KMS-11 (cell line): ENCODE measurements at regions not wholly inside any gene's neighbourhood (a gene's known extent, or its start where the extent isn't known, plus 50 kb on each side); places are given as distances from the start of the nearest gene placed in this dataset.

Experiments used
- H2AFZ ChIP-seq: fragments of 200-600 bp; sonication (generic); 2 replicates; pipeline ENCODE4 v1.6.1; 2016; ENCODE audit warnings: antibody characterized with exemption, mixed run types, low read depth
- H3K27ac ChIP-seq: fragments of 200-600 bp; sonication (generic); 2 replicates; pipeline ENCODE4 v1.6.1; 2016; ENCODE audit warnings: mild to moderate bottlenecking, mixed run types
- H3K27me3 ChIP-seq: fragments of 200-600 bp; sonication (generic); 2 replicates; pipeline ENCODE4 v1.6.1; 2017; ENCODE audit warnings: mild to moderate bottlenecking, low read depth, mixed run types, moderate library complexity; ENCODE audit not compliant: insufficient read depth
- H3K36me3 ChIP-seq: fragments of 200-600 bp; sonication (generic); 2 replicates; pipeline ENCODE4 v1.6.1; 2017; ENCODE audit warnings: mild to moderate bottlenecking, mixed run types; ENCODE audit not compliant: insufficient read depth
- H3K4me1 ChIP-seq: fragments of 200-600 bp; sonication (generic); 2 replicates; pipeline ENCODE4 v1.6.1; 2016; ENCODE audit warnings: mild to moderate bottlenecking, low read depth, mixed run types; ENCODE audit not compliant: poor library complexity, severe bottlenecking
- H3K4me2 ChIP-seq: fragments of 200-600 bp; sonication (generic); 2 replicates; pipeline ENCODE4 v1.7.0; 2016; ENCODE audit warnings: mild to moderate bottlenecking, mixed run types
- H3K4me3 ChIP-seq: fragments of 200-600 bp; sonication (generic); IDR thresholded peaks from 2 replicates; pipeline ENCODE4 v1.6.1; 2017; ENCODE audit warnings: low read depth, low read length, mixed read lengths; ENCODE audit not compliant: insufficient read depth
- H3K79me2 ChIP-seq: fragments of 200-600 bp; sonication (generic); 2 replicates; pipeline ENCODE4 v1.6.1; 2016; ENCODE audit warnings: low read depth, mixed run types; ENCODE audit not compliant: insufficient read depth
- H3K9ac ChIP-seq: fragments of 200-600 bp; sonication (generic); 2 replicates; pipeline ENCODE4 v1.6.1; 2016; ENCODE audit warnings: mild to moderate bottlenecking, mixed run types
- H4K20me1 ChIP-seq: fragments of 200-600 bp; sonication (generic); 2 replicates; pipeline ENCODE4 v1.6.1; 2016; ENCODE audit warnings: mild to moderate bottlenecking, mixed run types; ENCODE audit not compliant: insufficient read depth
- CTCF ChIP-seq: fragments of 200-600 bp; sonication (generic); conservative IDR thresholded peaks from 2 replicates; pipeline ENCODE4 v1.6.1; 2017; ENCODE audit warnings: low read depth, mild to moderate bottlenecking, antibody characterized with exemption, low read length, moderate library complexity, mixed read lengths

- no peak overlapping the region for H3K27ac ChIP-seq
- peaks cover 60% of the 10 kb centered on the region for H3K27me3 ChIP-seq
- no peaks in the 10 kb centered on the region for H3K79me2 ChIP-seq
- H3K4me3 ChIP-seq, result no peak overlapping the region
- no peaks in the 10 kb centered on the region for H4K20me1 ChIP-seq
- no peaks in the 10 kb centered on the region for H3K36me3 ChIP-seq
- H3K9ac ChIP-seq, result no peak overlapping the region
- H2AFZ ChIP-seq, result no peak overlapping the region
- no peaks in the 10 kb centered on the region for H3K4me1 ChIP-seq
- no peak overlapping the region for H3K4me2 ChIP-seq
- TF ChIP-seq CTCF, result no peak
Measured at GRCh38 chr20:50310673-50311051, 120.0 kb downstream of the CEBPB start.

GRCh38 chr20:50311308-50312001 lies 120.8 kb downstream of the CEBPB start:
- Histone ChIP-seq H3K27ac (no peak overlapping the region), H4K20me1 (no peaks in the 10 kb centered on the region), H3K36me3 (no peaks in the 10 kb centered on the region), H2AFZ (no peak overlapping the region), H3K4me2 (no peak overlapping the region), H3K79me2 (no peaks in the 10 kb centered on the region), H3K4me3 (no peak overlapping the region), H3K9ac (no peak overlapping the region), H3K4me1 (no peaks in the 10 kb centered on the region), H3K27me3 (peaks cover 58% of the 10 kb centered on the region)
- no peak for TF ChIP-seq CTCF

GRCh38 chr20:50312002-50312681 lies 121.5 kb downstream of the CEBPB start:
- H3K79me2 ChIP-seq, result no peaks in the 10 kb centered on the region
- H2AFZ ChIP-seq, result no peak overlapping the region
- H3K36me3 ChIP-seq, result no peaks in the 10 kb centered on the region
- H3K4me3 ChIP-seq, result no peak overlapping the region
- peaks cover 65% of the 10 kb centered on the region for H3K27me3 ChIP-seq
- no peak overlapping the region for H3K4me2 ChIP-seq
- no peak for TF ChIP-seq CTCF
- H3K9ac ChIP-seq, result no peak overlapping the region
- H3K27ac ChIP-seq, result no peak overlapping the region
- H3K4me1 ChIP-seq, result no peaks in the 10 kb centered on the region
- H4K20me1 ChIP-seq, result no peaks in the 10 kb centered on the region

GRCh38 chr20:50312682-50313521 lies 122.3 kb downstream of the CEBPB start:
- no peak for TF ChIP-seq CTCF
- Histone ChIP-seq H3K4me3 (no peak overlapping the region), H3K36me3 (no peaks in the 10 kb centered on the region), H2AFZ (no peak overlapping the region), H3K79me2 (no peaks in the 10 kb centered on the region), H3K27me3 (peaks cover 70% of the 10 kb centered on the region), H3K9ac (no peak overlapping the region), H3K27ac (no peak overlapping the region), H3K4me1 (no peaks in the 10 kb centered on the region), H4K20me1 (no peaks in the 10 kb centered on the region), H3K4me2 (no peak overlapping the region)
